Fibroblast of lung (primary cell): ENCODE measurements at regions not wholly inside any gene's neighbourhood (a gene's known extent, or its start where the extent isn't known, plus 50 kb on each side); places are given as distances from the start of the nearest gene placed in this dataset.

Source experiments
- DNase-seq, 2 donors: peaks; one replicate each; pipeline versions ENCODE4 v3.0.0 to v3.0.0-alpha.2; 2010; ENCODE audit warnings: low read depth in 2 of 2
- H2AFZ ChIP-seq: 2 replicates; pipeline ENCODE4 v1.5.1; 2012; ENCODE audit warnings: low read length, control low read depth, inconsistent platforms
- H3K27ac ChIP-seq: 2 replicates; pipeline ENCODE4 v1.5.1; 2011; ENCODE audit warnings: low read length, control low read depth; ENCODE audit not compliant: insufficient read depth
- H3K27me3 ChIP-seq: 2 replicates; pipeline ENCODE4 v1.5.1; 2011; ENCODE audit warnings: mild to moderate bottlenecking, low read length; ENCODE audit not compliant: control insufficient read depth, insufficient read depth
- H3K36me3 ChIP-seq: 2 replicates; pipeline ENCODE4 v1.5.1; 2011; ENCODE audit warnings: low read length; ENCODE audit not compliant: control insufficient read depth, insufficient read depth
- H3K4me1 ChIP-seq: 2 replicates; pipeline ENCODE4 v1.5.1; 2011; ENCODE audit warnings: low read length; ENCODE audit not compliant: control insufficient read depth, insufficient read depth; ENCODE audit errors: extremely low read depth
- H3K4me2 ChIP-seq: 2 replicates; pipeline ENCODE4 v1.5.1; 2011; ENCODE audit warnings: low read length, control low read depth; ENCODE audit not compliant: insufficient read depth; ENCODE audit errors: extremely low read depth
- H3K4me3 ChIP-seq, 4 experiments: fragments of 200-600 bp in 1 of 4; sonication (generic) in 1 of 4; replicated peaks in 1 of 4; 2 replicates each; pipeline ENCODE4 v1.5.1; 2011 to 2016; ENCODE audit warnings: low read length in 4 of 4, low read depth in 3 of 4, mild to moderate bottlenecking in 3 of 4, control low read depth in 2 of 4, inconsistent platforms in 1 of 4, mixed read lengths in 1 of 4; ENCODE audit not compliant: insufficient read depth in 1 of 4; ENCODE audit errors: control extremely low read depth in 1 of 4
- H3K79me2 ChIP-seq: 2 replicates; pipeline ENCODE4 v1.5.1; 2012; ENCODE audit warnings: mild to moderate bottlenecking, low read length, inconsistent platforms; ENCODE audit not compliant: control insufficient read depth, insufficient read depth
- H3K9ac ChIP-seq: 2 replicates; pipeline ENCODE4 v1.5.1; 2011; ENCODE audit warnings: mild to moderate bottlenecking, low read length, control low read depth; ENCODE audit not compliant: insufficient read depth
- H3K9me3 ChIP-seq: 2 replicates; pipeline ENCODE4 v1.5.1; 2012; ENCODE audit warnings: low read depth, low read length; ENCODE audit not compliant: control insufficient read depth, insufficient read depth
- H4K20me1 ChIP-seq: 2 replicates; pipeline ENCODE4 v1.5.1; 2011; ENCODE audit warnings: low read length; ENCODE audit not compliant: control insufficient read depth, insufficient read depth; ENCODE audit errors: extremely low read depth
- EZH2 ChIP-seq: IDR thresholded peaks from 2 replicates; pipeline ENCODE4 v1.5.1; 2012; ENCODE audit warnings: low read length, control low read depth, mild to moderate bottlenecking; ENCODE audit errors: missing control alignments
- TF ChIP-seq, protein P1 (sequence below), 2 donors: IDR thresholded peaks in 1 of 2; conservative IDR thresholded peaks in 1 of 2; 1 replicate in 1 of 2; 2 replicates in 1 of 2; pipeline ENCODE4 v1.5.1; 2011 to 2012; ENCODE audit warnings: low read length in 2 of 2, control low read depth in 1 of 2, inconsistent platforms in 1 of 2, low read depth in 1 of 2, mild to moderate bottlenecking in 1 of 2

DNA sequence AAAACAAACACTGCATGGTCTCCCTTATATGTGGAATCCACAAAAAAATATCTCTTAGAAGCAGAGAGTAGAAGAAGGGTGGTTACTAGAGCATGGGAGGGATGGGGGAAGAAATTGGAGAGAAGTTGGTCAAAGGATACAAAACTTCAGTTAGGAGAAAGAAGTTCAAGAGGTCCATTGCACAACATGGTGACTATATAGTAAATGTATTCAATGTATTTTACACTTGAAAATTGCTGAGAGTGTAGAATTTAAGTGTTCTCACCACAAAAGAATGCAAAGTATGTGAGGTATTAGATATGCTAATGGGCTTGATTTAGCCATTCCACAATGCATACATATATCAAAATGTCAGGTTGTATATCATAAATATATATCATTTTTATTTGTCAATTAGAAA, 232.0 kb upstream of the CELF2 start:
- Histone ChIP-seq H3K4me3 (no peak overlapping the region), H3K36me3 (no peaks in the 10 kb centered on the region), H3K9ac (no peak overlapping the region), H2AFZ (no peak overlapping the region), H3K4me2 (no peak overlapping the region), H3K27ac (peak overlapping the region; percentile 24), H4K20me1 (no peaks in the 10 kb centered on the region), H3K9me3 (no peaks in the 10 kb centered on the region), H3K4me1 (peaks cover 9% of the 10 kb centered on the region), H3K27me3 (no peaks in the 10 kb centered on the region), H3K79me2 (no peaks in the 10 kb centered on the region)
- DNase-seq = peak; percentile 73 to 81
- TF ChIP-seq EZH2 = no peak
- TF ChIP-seq, protein P1, sequence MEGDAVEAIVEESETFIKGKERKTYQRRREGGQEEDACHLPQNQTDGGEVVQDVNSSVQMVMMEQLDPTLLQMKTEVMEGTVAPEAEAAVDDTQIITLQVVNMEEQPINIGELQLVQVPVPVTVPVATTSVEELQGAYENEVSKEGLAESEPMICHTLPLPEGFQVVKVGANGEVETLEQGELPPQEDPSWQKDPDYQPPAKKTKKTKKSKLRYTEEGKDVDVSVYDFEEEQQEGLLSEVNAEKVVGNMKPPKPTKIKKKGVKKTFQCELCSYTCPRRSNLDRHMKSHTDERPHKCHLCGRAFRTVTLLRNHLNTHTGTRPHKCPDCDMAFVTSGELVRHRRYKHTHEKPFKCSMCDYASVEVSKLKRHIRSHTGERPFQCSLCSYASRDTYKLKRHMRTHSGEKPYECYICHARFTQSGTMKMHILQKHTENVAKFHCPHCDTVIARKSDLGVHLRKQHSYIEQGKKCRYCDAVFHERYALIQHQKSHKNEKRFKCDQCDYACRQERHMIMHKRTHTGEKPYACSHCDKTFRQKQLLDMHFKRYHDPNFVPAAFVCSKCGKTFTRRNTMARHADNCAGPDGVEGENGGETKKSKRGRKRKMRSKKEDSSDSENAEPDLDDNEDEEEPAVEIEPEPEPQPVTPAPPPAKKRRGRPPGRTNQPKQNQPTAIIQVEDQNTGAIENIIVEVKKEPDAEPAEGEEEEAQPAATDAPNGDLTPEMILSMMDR (conservative IDR thresholded peaks at IDR 0.05 in 1 of 2, IDR thresholded peaks at IDR 0.05 in 1 of 2; ENCODE audit: low read depth in 1 of 2, low read length in 2 of 2) = no peak

GRCh38 chr10:10786109-10787090, 231.3 kb upstream of the CELF2 start:
- DNase-seq = peak; percentile 64 to 71
- Histone ChIP-seq H3K79me2 (no peaks in the 10 kb centered on the region), H2AFZ (no peak overlapping the region), H3K4me2 (peak overlapping the region; percentile 18), H3K4me3 (no peak overlapping the region), H3K9ac (no peak overlapping the region), H3K4me1 (peaks cover 9% of the 10 kb centered on the region), H3K36me3 (no peaks in the 10 kb centered on the region), H3K27me3 (no peaks in the 10 kb centered on the region), H3K27ac (peak overlapping the region; percentile 40), H3K9me3 (no peaks in the 10 kb centered on the region), H4K20me1 (no peaks in the 10 kb centered on the region)
- no peak for TF ChIP-seq EZH2
- TF ChIP-seq, protein P1 (conservative IDR thresholded peaks at IDR 0.05 in 1 of 2, IDR thresholded peaks at IDR 0.05 in 1 of 2; ENCODE audit: low read depth in 1 of 2, low read length in 2 of 2) = no peak

- Histone ChIP-seq H3K27me3 (no peaks in the 10 kb centered on the region), H3K27ac (no peak overlapping the region), H3K9me3 (no peaks in the 10 kb centered on the region), H3K79me2 (no peaks in the 10 kb centered on the region), H3K36me3 (no peaks in the 10 kb centered on the region), H2AFZ (no peak overlapping the region), H3K4me3 (no peak overlapping the region), H3K9ac (no peak overlapping the region), H4K20me1 (no peaks in the 10 kb centered on the region), H3K4me2 (no peak overlapping the region), H3K4me1 (peaks cover 14% of the 10 kb centered on the region)
- TF ChIP-seq, protein P1 (conservative IDR thresholded peaks at IDR 0.05 in 1 of 2, IDR thresholded peaks at IDR 0.05 in 1 of 2; ENCODE audit: low read depth in 1 of 2, low read length in 2 of 2) = no peak
- no peak for TF ChIP-seq EZH2
- no peak for DNase-seq
These were observed 230.1 kb upstream of the CELF2 start for GRCh38 chr10:10787586-10787985.
